ENCODE measurements at regions not wholly inside any gene's neighbourhood (a gene's known extent, or its start where the extent isn't known, plus 50 kb on each side); places are given as distances from the start of the nearest gene placed in this dataset.

- intact Hi-C loops (cut with micrococcal nuclease) = no loop called here
- no peaks in the 10 kb centered on the region for H3K27me3 Mint-ChIP-seq (ENCODE audit: low read depth)
- H3K9me3 Mint-ChIP-seq = peaks cover 5% of the 10 kb centered on the region
- DNase-seq (ENCODE audit: low spot score) = no peak
- no peaks in the 10 kb centered on the region for H3K36me3 Mint-ChIP-seq (ENCODE audit: low read depth)
- no peak overlapping the region for H3K27ac Mint-ChIP-seq
- H3K4me3 Mint-ChIP-seq (ENCODE audit: low read depth) = no peak overlapping the region
- peaks cover 4% of the 10 kb centered on the region for H3K4me1 Mint-ChIP-seq (ENCODE audit: low read depth)
These were observed 533.3 kb upstream of the GHITM start for GRCh38 chr10:83605783-83606630.

- DNase-seq (ENCODE audit: low spot score) = no peak
- Mint-ChIP-seq H3K4me3 (ENCODE audit: low read depth) (no peak overlapping the region), H3K4me1 (ENCODE audit: low read depth) (peaks cover 4% of the 10 kb centered on the region), H3K27ac (no peak overlapping the region), H3K27me3 (ENCODE audit: low read depth) (no peaks in the 10 kb centered on the region), H3K36me3 (ENCODE audit: low read depth) (no peaks in the 10 kb centered on the region), H3K9me3 (peaks cover 6% of the 10 kb centered on the region)
- intact Hi-C loops (cut with micrococcal nuclease) = no loop called here
These were observed 531.2 kb upstream of the GHITM start for GRCh38 chr10:83607959-83608745.

GRCh38 chr10:83612050-83612449, 527.3 kb upstream of the GHITM start:
- Mint-ChIP-seq H3K4me1 (ENCODE audit: low read depth) (no peaks in the 10 kb centered on the region), H3K4me3 (ENCODE audit: low read depth) (no peak overlapping the region)
- DNase-seq (ENCODE audit: low spot score) = no peak

GRCh38 chr10:83612746-83613145, 526.6 kb upstream of the GHITM start:
- H3K27ac Mint-ChIP-seq = no peak overlapping the region
- H3K27me3 Mint-ChIP-seq (ENCODE audit: low read depth) = no peaks in the 10 kb centered on the region
- H3K4me1 Mint-ChIP-seq (ENCODE audit: low read depth) = no peaks in the 10 kb centered on the region
- no peaks in the 10 kb centered on the region for H3K36me3 Mint-ChIP-seq (ENCODE audit: low read depth)
- no peak overlapping the region for H3K4me3 Mint-ChIP-seq (ENCODE audit: low read depth)
- intact Hi-C loops (cut with micrococcal nuclease) = no loop called here
- H3K9me3 Mint-ChIP-seq = peaks cover 6% of the 10 kb centered on the region
- DNase-seq (ENCODE audit: low spot score) = no peak

More at GRCh38 chr10:83612050-83612449, 527.3 kb upstream of the GHITM start:
- H3K36me3 Mint-ChIP-seq (ENCODE audit: low read depth) = no peaks in the 10 kb centered on the region
- intact Hi-C loops (cut with micrococcal nuclease) = no loop called here
- H3K27ac Mint-ChIP-seq = no peak overlapping the region
- no peaks in the 10 kb centered on the region for H3K27me3 Mint-ChIP-seq (ENCODE audit: low read depth)
- H3K9me3 Mint-ChIP-seq = peaks cover 6% of the 10 kb centered on the region

- peaks cover 1% of the 10 kb centered on the region for H3K27me3 Mint-ChIP-seq (ENCODE audit: low read depth)
- intact Hi-C loops (cut with micrococcal nuclease) = no loop called here
- H3K9me3 Mint-ChIP-seq = peaks cover 2% of the 10 kb centered on the region
- H3K4me1 Mint-ChIP-seq (ENCODE audit: low read depth) = no peaks in the 10 kb centered on the region
- H3K4me3 Mint-ChIP-seq (ENCODE audit: low read depth) = no peak overlapping the region
- H3K27ac Mint-ChIP-seq = no peak overlapping the region
- H3K36me3 Mint-ChIP-seq (ENCODE audit: low read depth) = no peaks in the 10 kb centered on the region
- no peak for DNase-seq (ENCODE audit: low spot score)
These were observed 522.1 kb upstream of the GHITM start for GRCh38 chr10:83617172-83617571.

DNA sequence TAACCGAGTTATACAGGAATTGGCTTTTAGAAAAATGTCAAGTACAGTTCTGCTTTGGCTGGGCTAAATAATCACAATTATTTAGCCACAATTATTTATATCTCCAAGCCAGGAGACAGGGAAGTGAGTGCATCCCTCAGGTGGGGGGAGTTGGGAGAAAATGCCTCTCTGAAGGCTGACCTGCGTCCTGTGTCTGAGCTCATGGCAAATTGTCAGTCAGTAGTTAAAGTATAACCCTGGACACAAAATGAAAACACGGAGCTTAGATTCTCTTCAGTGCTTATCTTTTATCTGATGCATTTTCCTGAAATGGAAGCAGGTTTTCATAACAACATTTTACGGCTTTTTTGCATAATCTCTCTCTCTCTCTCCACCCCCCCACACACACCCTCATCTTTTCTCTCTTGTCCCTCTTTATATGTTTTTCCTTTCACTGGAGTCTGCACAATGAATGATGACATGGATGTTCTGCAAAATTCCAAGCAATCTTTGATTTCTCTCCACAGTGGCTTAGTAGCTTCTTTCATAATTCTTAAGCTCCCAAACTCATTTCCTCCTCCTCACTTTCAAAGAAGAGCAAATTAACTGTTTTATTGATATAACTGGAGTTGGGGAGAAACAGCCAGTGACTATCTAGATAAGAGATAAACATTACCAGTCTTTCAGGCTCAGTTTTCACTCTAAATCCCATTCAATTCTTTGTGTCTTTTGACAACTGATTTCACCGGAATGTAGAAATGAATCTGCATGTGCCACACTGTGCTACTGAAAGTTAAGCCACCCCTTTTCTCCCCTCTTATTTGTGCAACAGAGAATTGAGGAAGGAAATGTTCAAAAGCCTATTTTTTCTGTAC, 521.4 kb upstream of the GHITM start:
- intact Hi-C loops (cut with micrococcal nuclease) = no loop called here
- H3K9me3 Mint-ChIP-seq = no peaks in the 10 kb centered on the region
- no peak overlapping the region for H3K4me3 Mint-ChIP-seq (ENCODE audit: low read depth)
- peaks cover 1% of the 10 kb centered on the region for H3K27me3 Mint-ChIP-seq (ENCODE audit: low read depth)
- no peaks in the 10 kb centered on the region for H3K36me3 Mint-ChIP-seq (ENCODE audit: low read depth)
- no peaks in the 10 kb centered on the region for H3K4me1 Mint-ChIP-seq (ENCODE audit: low read depth)
- no peak overlapping the region for H3K27ac Mint-ChIP-seq
- DNase-seq (ENCODE audit: low spot score) = no peak

DNA sequence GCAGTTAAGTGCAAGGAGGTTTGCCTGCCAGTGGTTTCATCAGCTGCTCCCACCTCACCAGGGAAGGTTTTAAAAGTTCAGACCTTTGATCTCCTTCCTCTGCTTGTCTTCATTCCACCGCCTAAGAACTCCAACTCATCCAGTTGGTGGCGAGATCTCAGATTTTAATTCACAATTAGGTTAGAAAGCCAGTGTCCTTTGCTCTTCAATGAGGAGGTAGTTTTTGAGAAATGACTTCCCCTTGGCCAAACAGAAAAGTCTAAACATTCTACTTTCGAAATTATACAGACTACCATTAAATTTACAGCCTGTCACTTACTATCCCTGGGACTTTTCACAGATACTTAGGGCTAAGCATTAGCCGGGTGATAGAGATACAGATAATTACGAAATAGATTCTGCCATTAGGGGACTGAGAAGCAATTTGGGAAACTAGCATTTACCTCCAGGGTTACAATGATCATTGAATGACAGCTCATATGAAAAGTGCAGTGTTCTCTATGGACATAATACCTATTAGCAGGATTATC, 513.4 kb upstream of the GHITM start:
- H3K36me3 Mint-ChIP-seq (ENCODE audit: low read depth) = no peaks in the 10 kb centered on the region
- H3K9me3 Mint-ChIP-seq = peaks cover 8% of the 10 kb centered on the region
- no peak for DNase-seq (ENCODE audit: low spot score)
- H3K27me3 Mint-ChIP-seq (ENCODE audit: low read depth) = no peaks in the 10 kb centered on the region
- no peak overlapping the region for H3K4me3 Mint-ChIP-seq (ENCODE audit: low read depth)
- no peaks in the 10 kb centered on the region for H3K4me1 Mint-ChIP-seq (ENCODE audit: low read depth)
- intact Hi-C loops (cut with micrococcal nuclease) = no loop called here
- H3K27ac Mint-ChIP-seq = no peak overlapping the region

- H3K27me3 Mint-ChIP-seq (ENCODE audit: low read depth) = no peaks in the 10 kb centered on the region
- no peaks in the 10 kb centered on the region for H3K4me1 Mint-ChIP-seq (ENCODE audit: low read depth)
- no peak overlapping the region for H3K27ac Mint-ChIP-seq
- no peak overlapping the region for H3K4me3 Mint-ChIP-seq (ENCODE audit: low read depth)
- intact Hi-C loops (cut with micrococcal nuclease) = no loop called here
- H3K36me3 Mint-ChIP-seq (ENCODE audit: low read depth) = no peaks in the 10 kb centered on the region
- no peak for DNase-seq (ENCODE audit: low spot score)
- peaks cover 23% of the 10 kb centered on the region for H3K9me3 Mint-ChIP-seq
These were observed 506.6 kb upstream of the GHITM start for GRCh38 chr10:83632701-83633100.

- no peak overlapping the region for H3K27ac Mint-ChIP-seq
- no peaks in the 10 kb centered on the region for H3K4me1 Mint-ChIP-seq (ENCODE audit: low read depth)
- intact Hi-C loops (cut with micrococcal nuclease) = no loop called here
- H3K4me3 Mint-ChIP-seq (ENCODE audit: low read depth) = no peak overlapping the region
- peaks cover 23% of the 10 kb centered on the region for H3K9me3 Mint-ChIP-seq
- H3K36me3 Mint-ChIP-seq (ENCODE audit: low read depth) = no peaks in the 10 kb centered on the region
- H3K27me3 Mint-ChIP-seq (ENCODE audit: low read depth) = no peaks in the 10 kb centered on the region
- DNase-seq (ENCODE audit: low spot score) = no peak
These were observed 505.8 kb upstream of the GHITM start for GRCh38 chr10:83633547-83633946.

DNA sequence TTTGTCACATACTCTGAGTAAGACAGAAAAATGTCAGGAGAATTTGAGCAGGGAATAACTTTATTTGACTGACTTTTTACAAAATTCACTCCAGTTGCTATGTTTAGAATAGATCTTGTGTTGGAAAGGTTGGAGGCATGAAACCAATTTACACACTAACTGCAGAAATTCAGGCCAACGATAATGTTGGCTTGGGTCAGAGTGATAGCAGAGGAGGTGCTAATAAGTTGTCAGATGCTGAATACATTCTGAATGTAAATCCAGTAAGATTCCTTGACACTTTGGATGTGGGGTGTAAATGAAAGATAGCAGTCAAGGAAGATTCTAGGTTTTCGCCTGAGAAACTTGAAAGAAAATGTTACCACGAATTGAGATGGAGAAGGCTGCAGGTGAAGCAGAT, 502.5 kb upstream of the GHITM start:
- H3K27me3 Mint-ChIP-seq (ENCODE audit: low read depth) = no peaks in the 10 kb centered on the region
- H3K4me1 Mint-ChIP-seq (ENCODE audit: low read depth) = no peaks in the 10 kb centered on the region
- H3K27ac Mint-ChIP-seq = no peak overlapping the region
- no peak overlapping the region for H3K4me3 Mint-ChIP-seq (ENCODE audit: low read depth)
- intact Hi-C loops (cut with micrococcal nuclease) = no loop called here
- no peaks in the 10 kb centered on the region for H3K36me3 Mint-ChIP-seq (ENCODE audit: low read depth)
- H3K9me3 Mint-ChIP-seq = peaks cover 15% of the 10 kb centered on the region
- no peak for DNase-seq (ENCODE audit: low spot score)

DNA sequence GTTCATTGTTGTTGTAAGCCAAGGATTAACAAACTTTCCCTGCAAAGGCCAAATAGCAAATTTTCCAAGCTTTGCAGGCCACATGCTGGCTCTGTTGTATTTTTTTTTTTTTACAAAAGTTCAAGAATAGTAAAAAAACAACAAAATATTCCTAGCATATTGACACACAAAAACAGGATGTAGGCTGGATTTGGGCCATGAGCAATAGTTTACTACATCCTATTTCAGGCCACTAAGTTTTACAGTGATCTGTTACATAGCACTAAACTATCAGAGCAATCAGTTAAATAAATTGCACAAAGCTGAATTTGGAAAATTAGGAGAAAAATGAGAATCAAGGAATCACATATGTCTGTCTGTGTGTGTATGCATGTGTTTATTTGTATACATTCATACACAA, 491.8 kb upstream of the GHITM start:
- H3K4me3 Mint-ChIP-seq (ENCODE audit: low read depth) = no peak overlapping the region
- no peak overlapping the region for H3K27ac Mint-ChIP-seq
- intact Hi-C loops (cut with micrococcal nuclease) = no loop called here

GRCh38 chr10:83648201-83648600, 491.1 kb upstream of the GHITM start:
- H3K27ac Mint-ChIP-seq = no peak overlapping the region
- DNase-seq (ENCODE audit: low spot score) = no peak
- H3K9me3 Mint-ChIP-seq = no peaks in the 10 kb centered on the region
- H3K4me3 Mint-ChIP-seq (ENCODE audit: low read depth) = no peak overlapping the region
- H3K36me3 Mint-ChIP-seq (ENCODE audit: low read depth) = no peaks in the 10 kb centered on the region
- H3K4me1 Mint-ChIP-seq (ENCODE audit: low read depth) = no peaks in the 10 kb centered on the region
- intact Hi-C loops (cut with micrococcal nuclease) = no loop called here
- no peaks in the 10 kb centered on the region for H3K27me3 Mint-ChIP-seq (ENCODE audit: low read depth)

More for the DNA sequence above, 491.8 kb upstream of the GHITM start:
- H3K36me3 Mint-ChIP-seq (ENCODE audit: low read depth) = no peaks in the 10 kb centered on the region
- no peaks in the 10 kb centered on the region for H3K4me1 Mint-ChIP-seq (ENCODE audit: low read depth)
- no peak for DNase-seq (ENCODE audit: low spot score)
- H3K27me3 Mint-ChIP-seq (ENCODE audit: low read depth) = no peaks in the 10 kb centered on the region
- H3K9me3 Mint-ChIP-seq = no peaks in the 10 kb centered on the region
